ENCODE measurements at regions not wholly inside any gene's neighbourhood (a gene's known extent, or its start where the extent isn't known, plus 50 kb on each side); places are given as distances from the start of the nearest gene placed in this dataset.

GRCh38 chr15:23503980-23504379 is 56.9 kb upstream of the GOLGA6L2 start:
- ATAC-seq (peak; percentile 92), DNase-seq (ENCODE audit: low spot score) (peak; percentile 34)
- Histone ChIP-seq H3K9me2 (ENCODE audit: insufficient read depth) (peaks cover 9% of the 10 kb centered on the region; the same call in 1 of the 2 replicates), H2AFZ (peak overlapping the region; percentile 72; the same call in 1 of the 2 replicates), H3K36me3 (ENCODE audit: insufficient read depth) (0 out of 2 replicates have a peak, but pooled peaks cover 10% of the 10 kb centered on the region), H3K27me3 (ENCODE audit: insufficient read depth) (no peaks in the 10 kb centered on the region), H3K4me1 (ENCODE audit: insufficient read depth) (peaks cover 21% of the 10 kb centered on the region), H3K4me2 (peak overlapping the region; percentile 59), H3K79me2 (replicated peaks; ENCODE audit: insufficient read depth) (no peaks in the 10 kb centered on the region), H4K20me1 (replicated peaks; ENCODE audit: insufficient read depth) (no peaks in the 10 kb centered on the region), H3K27ac (ENCODE audit: low read depth) (peak overlapping the region; percentile 70; the same call in 1 of the 2 replicates), H3K4me3 (peak overlapping the region; percentile 7; the same call in 1 of the 2 replicates), H3F3A (replicated peaks; ENCODE audit: low read depth) (no peaks in the 10 kb centered on the region)
- Mint-ChIP-seq H3K9me3 (peaks cover 77% of the 10 kb centered on the region), H3K4me3 (no peak overlapping the region), H3K27ac (no peak overlapping the region), H3K27me3 (ENCODE audit: insufficient read depth, low read depth, poor library complexity) (peaks cover 2% of the 10 kb centered on the region), H3K4me1 (peaks cover 16% of the 10 kb centered on the region), H3K36me3 (ENCODE audit: low read depth) (peaks cover 8% of the 10 kb centered on the region; the same call in 2 of the 3 replicates)
- no peak for TF ChIP-seq NANOG (IDR thresholded peaks at IDR 0.05; ENCODE audit: borderline replicate concordance)
- peak; percentile 71 for TF ChIP-seq ZNF462 (CRISPR knock-in tag; IDR thresholded peaks at IDR 0.05)

- peaks cover 9% of the 10 kb centered on the region; the same call in 1 of the 2 replicates for H3K9me2 ChIP-seq (ENCODE audit: insufficient read depth)
- Mint-ChIP-seq H3K36me3 (ENCODE audit: low read depth) (peaks cover 8% of the 10 kb centered on the region; the same call in 2 of the 3 replicates), H3K27me3 (ENCODE audit: insufficient read depth, low read depth, poor library complexity) (peaks cover 2% of the 10 kb centered on the region), H3K9me3 (peaks cover 77% of the 10 kb centered on the region), H3K4me3 (no peak overlapping the region), H3K4me1 (peaks cover 16% of the 10 kb centered on the region), H3K27ac (no peak overlapping the region)
- no peaks in the 10 kb centered on the region for H3K27me3 ChIP-seq (ENCODE audit: insufficient read depth)
- H3K4me2 ChIP-seq = peak overlapping the region; percentile 59
- 0 out of 2 replicates have a peak, but pooled peaks cover 10% of the 10 kb centered on the region for H3K36me3 ChIP-seq (ENCODE audit: insufficient read depth)
- no peaks in the 10 kb centered on the region for H3K79me2 ChIP-seq (replicated peaks; ENCODE audit: insufficient read depth)
- ATAC-seq = no peak; the same call in 1 of the 3 replicates
- peaks cover 21% of the 10 kb centered on the region for H3K4me1 ChIP-seq (ENCODE audit: insufficient read depth)
- H3K4me3 ChIP-seq = peak overlapping the region; percentile 7; the same call in 1 of the 2 replicates
- no peaks in the 10 kb centered on the region for H3F3A ChIP-seq (replicated peaks; ENCODE audit: low read depth)
- peak overlapping the region; percentile 72; the same call in 1 of the 2 replicates for H2AFZ ChIP-seq
- peak; percentile 8 for DNase-seq (ENCODE audit: low spot score)
- H4K20me1 ChIP-seq (replicated peaks; ENCODE audit: insufficient read depth) = no peaks in the 10 kb centered on the region
- peak overlapping the region; percentile 70; the same call in 1 of the 2 replicates for H3K27ac ChIP-seq (ENCODE audit: low read depth)
- TF ChIP-seq ZNF462 (CRISPR knock-in tag; IDR thresholded peaks at IDR 0.05) (no peak), STAT1 (IDR thresholded peaks at IDR 0.05; ENCODE audit: unreplicated experiment) (no peak), CREB1 (CRISPR knock-in tag; IDR thresholded peaks at IDR 0.05; ENCODE audit: low read depth) (no peak), EZH2 (IDR thresholded peaks at IDR 0.05; ENCODE audit: low read depth, unreplicated experiment) (no peak), POLR2AphosphoS5 (IDR thresholded peaks at IDR 0.05; ENCODE audit: low read depth) (no peak)
Observed at GRCh38 chr15:23503576-23503975, 56.5 kb upstream of the GOLGA6L2 start.

Data from GM23338 (cell line).